ENCODE measurements at regions not wholly inside any gene's neighbourhood (a gene's known extent, or its start where the extent isn't known, plus 50 kb on each side); places are given as distances from the start of the nearest gene placed in this dataset.
"Not testable (repeated sequence)": the region's sequence is repeated elsewhere in the genome, so short reads cannot be mapped to it uniquely, and the experiment has no call there.

DNA sequence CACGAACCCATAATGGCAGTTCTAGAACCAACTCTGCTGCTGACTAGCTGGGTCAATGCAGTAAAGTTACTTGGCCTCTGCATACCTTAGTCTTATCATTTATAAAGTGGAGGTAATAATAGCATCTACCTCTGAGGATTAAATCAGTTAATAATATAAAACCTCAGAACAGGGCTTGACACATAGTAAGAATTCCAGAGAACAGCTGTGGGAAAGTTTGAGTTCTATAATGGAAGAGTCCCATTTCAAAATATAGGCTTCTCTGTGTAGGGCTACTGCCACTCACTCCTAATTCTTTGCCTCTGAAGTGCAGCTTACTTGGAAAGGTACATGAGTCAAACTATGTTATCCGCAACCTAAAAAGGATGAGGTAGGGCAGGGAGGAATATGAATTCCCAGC is 269.2 kb upstream of the PRKD1 start:
- in situ Hi-C loops (cut with HindIII; ENCODE audit: low pct_ligation_motif_present, low pct_unique_long_range_greater_than_20kb, low sequenced_read_pairs): no loop called here
- DNase-seq: no peak

DNA sequence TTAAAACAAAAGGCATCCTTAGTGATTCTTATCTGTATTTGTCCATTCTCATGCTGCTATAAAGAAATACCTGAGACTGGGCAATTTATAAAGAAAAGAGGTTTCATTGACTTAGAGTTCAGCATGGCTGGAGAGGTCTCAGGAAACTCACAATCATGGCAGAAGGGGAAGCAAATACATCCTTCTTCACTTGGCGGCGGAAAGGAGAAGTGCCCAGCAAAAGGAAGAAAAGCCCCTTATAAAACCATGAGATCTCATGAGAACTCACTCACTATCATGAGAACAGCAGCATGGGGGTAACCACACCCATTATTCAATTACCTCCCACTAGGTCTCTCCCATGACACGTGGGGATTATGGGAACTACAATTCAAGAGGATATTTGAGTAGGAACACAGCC is 271.1 kb upstream of the PRKD1 start:
- DNase-seq; in situ Hi-C loops (cut with HindIII; ENCODE audit: low pct_ligation_motif_present, low pct_unique_long_range_greater_than_20kb, low sequenced_read_pairs): not testable (repeated sequence)

DNA sequence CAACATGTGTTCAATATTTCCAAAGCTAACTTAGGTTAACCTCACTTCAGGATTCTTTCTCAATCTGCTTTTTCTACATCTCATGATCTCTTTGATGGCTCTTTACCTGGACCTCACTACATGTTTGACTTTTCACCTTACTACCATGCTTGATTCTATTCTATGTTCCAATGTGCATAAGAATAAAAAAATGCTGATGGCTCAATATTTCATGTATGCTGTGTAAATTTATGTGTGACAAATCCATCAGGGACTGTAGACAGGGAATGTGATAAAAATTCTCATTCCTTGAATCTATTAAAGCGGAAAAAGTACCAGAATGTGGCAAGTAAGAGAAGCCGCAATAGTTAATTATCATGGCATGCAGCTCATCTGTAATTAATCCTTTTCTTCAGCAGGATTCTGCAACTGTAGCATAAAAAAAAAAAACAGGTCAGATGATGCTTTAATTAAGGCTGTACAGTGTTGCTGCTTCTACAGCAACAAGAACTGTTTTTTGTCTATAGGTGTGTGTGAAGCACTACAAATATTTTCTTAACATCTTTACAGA is 276.9 kb upstream of the PRKD1 start:
- no peak for DNase-seq
- in situ Hi-C loops (cut with HindIII; ENCODE audit: low pct_ligation_motif_present, low pct_unique_long_range_greater_than_20kb, low sequenced_read_pairs): no loop called here

DNA sequence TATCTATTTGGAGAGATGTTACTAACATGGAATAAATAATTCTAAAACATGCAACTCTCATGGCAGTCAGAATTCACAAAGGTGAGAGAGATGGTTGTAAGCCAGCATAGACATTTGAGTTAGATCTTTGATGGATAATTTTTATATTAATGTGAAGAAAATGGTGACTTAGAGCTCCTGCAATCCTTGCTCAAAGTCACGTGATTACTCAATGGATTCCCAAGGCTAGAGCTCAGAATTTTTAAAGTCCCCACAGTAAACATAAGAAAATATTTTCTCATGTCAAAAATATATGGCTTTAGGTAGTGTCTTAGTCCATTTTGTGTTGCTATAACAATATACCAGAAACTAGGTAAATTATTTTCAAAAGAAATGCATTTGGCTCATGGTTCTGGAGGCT is 281.5 kb upstream of the PRKD1 start:
- no peak for DNase-seq
- in situ Hi-C loops (cut with HindIII; ENCODE audit: low pct_ligation_motif_present, low pct_unique_long_range_greater_than_20kb, low sequenced_read_pairs): no loop called here

DNA sequence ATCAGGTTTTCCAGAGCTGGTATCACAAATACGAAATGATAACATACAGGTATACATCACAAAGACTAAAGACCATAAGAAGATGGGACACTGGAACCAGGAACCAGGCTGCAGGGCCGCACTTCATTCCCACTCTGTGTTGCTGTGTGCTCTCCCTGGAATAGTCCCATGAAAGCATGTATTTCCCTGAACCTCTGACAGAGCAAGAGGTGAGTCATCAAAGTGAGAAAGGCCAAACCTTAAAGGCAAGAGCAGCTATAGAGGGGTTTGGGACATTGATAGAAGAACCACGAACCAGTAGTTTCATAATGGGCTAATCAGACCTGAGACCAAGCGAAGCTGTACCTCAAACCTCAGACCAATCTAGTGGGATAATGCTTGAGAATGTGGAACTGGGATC is 283.0 kb upstream of the PRKD1 start:
- no peak for DNase-seq
- in situ Hi-C loops (cut with HindIII; ENCODE audit: low pct_ligation_motif_present, low pct_unique_long_range_greater_than_20kb, low sequenced_read_pairs): no loop called here

DNA sequence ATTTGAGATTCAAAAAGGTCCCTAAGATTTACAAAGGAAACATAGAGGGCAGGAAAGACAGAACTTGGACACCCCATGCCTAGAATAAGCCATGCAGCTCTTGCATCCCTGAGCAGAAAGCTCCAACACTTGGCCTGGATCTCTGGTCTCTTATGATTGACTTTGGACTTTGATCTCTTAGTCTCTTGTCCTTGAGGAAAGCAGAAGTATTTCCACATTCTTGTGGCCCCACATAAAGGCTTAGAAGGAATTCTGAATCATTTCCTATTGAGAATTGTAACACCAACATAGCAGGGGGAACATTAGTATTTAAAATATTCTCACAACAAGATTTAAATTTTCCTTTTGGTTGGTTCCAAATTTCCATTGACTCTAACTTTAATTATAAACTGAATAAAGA is 283.7 kb upstream of the PRKD1 start:
- no peak for DNase-seq
- in situ Hi-C loops (cut with HindIII; ENCODE audit: low pct_ligation_motif_present, low pct_unique_long_range_greater_than_20kb, low sequenced_read_pairs): no loop called here

DNA sequence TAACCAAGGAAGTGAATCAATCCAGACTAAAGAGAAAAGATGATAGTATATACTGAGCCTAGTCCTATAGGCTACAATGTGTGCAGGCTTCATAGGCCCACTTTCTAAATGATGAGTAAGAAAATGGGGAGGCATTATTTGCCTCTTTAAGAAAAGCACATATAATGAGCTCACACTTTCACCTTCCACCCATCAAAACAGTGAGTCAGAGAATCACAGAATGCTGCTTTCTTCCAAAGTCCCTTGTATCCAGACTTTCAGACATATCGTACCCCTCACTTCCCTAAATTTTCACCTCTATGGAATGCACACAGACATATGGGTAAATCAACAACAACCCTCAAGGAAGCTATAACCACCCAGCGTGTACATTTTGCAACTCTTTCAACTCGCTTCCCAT is 286.4 kb upstream of the PRKD1 start:
- in situ Hi-C loops (cut with HindIII; ENCODE audit: low pct_ligation_motif_present, low pct_unique_long_range_greater_than_20kb, low sequenced_read_pairs): no loop called here
- no peak for DNase-seq

DNA sequence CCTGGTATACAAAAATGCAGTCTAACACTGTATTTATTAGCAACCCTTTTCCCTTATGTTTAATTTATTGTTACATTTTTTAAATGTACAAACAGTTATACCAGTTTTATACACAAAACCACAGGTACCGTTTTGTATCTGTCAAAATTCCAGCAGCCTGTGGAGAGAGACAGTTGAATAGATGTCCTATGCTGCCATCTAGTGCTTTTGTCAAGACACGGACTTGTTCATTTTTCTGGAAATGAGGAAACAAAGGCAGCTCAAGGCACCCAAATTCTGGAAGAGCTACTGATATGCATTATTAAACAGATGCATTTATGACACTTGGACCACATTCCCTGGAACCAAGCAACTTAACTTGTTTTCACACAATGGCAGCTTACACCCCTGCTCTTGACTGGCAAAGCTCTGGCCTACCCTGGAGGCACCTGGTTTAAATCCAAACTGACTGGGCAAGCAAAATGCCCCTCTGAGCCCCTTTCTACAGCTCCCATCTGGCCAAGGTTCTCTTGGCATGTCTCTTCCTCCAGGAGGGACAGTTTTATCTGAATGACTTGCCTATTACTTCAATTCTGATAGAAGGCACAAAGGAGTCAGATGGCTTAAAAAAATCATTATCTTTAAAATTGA is 286.9 kb upstream of the PRKD1 start:
- peak; percentile 55 for DNase-seq
- in situ Hi-C loops (cut with HindIII; ENCODE audit: low pct_ligation_motif_present, low pct_unique_long_range_greater_than_20kb, low sequenced_read_pairs): no loop called here

DNA sequence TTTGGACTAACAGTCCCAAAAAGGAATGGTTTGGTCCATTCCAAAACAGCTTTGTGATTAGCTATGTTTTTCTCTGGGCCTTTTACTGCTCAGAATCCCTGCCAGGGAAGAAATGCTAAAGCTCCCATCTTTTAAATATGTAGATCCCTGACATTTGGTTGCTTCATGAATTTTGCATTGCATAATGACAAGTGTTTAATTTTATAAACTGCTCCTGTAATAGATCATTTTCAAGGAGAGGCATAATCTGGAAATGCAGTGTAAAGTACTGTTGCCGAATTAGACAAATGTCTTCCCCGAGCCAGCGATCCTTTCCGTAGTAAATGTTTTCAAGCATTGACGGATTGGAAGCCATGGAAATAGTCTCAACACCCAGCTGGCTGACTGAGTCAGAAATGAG is 291.3 kb upstream of the PRKD1 start:
- no peak for DNase-seq

DNA sequence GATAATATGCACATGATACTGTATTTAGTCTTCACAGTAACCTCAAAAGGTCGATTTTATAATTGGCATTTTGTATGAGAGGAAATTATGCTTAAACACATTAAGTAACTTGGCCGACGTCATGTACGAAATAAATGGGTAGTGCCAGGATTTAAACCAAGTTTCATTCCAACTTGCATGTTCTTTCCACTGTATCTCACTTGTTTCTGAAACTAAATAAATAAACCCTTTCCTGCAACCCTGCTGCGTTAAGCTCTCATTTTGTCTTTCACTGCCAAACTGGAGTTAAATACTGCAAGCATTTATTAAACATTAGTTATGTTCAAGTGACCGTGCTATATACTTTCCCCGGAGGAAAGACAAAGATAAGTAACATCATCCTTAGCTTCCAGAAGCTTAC is 293.9 kb upstream of the PRKD1 start:
- DNase-seq: no peak
- in situ Hi-C loops (cut with HindIII; ENCODE audit: low pct_ligation_motif_present, low pct_unique_long_range_greater_than_20kb, low sequenced_read_pairs): no loop called here

More for the DNA sequence above, 291.3 kb upstream of the PRKD1 start:
- in situ Hi-C loops (cut with HindIII; ENCODE audit: low pct_ligation_motif_present, low pct_unique_long_range_greater_than_20kb, low sequenced_read_pairs): no loop called here

DNA sequence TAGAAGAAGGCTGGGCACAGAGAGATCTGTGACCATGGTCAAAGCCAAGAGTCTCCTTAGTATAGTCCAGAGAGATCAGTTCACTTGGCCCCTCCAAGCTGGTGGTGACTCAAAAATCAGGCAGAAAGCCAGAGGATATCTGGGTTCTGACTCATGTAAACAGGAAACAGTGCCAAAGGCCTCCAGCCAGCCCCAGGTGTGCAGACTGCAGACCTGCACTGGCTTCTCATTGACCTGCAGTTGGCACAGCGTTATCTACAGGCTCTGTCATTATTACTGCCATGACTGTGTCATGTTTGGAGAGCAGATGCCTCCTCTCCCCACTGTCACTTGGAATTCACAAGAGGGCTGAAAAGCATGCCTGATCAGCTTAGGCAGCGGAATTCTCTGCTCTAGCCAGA is 295.7 kb upstream of the PRKD1 start:
- DNase-seq: peak; percentile 87
- in situ Hi-C loops (cut with HindIII; ENCODE audit: low pct_ligation_motif_present, low pct_unique_long_range_greater_than_20kb, low sequenced_read_pairs): no loop called here

DNA sequence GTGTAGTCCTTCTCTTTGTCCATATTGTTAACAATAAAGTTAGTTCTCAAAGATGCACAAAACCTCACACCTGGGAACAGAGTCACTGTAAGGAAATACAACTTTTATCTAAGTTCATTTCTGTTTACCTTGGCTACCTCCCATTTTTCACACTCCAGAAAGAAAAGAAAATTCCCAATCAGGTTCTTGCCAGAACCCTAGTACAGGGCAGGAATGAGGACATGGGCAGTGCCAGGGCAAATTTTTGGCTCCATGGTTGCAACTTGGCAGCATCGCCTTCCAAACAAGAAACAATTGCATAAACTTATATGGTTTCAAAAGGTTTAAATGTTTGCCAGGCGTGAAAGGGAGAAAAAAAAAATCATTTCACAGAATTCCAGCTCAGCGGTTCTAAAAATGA is 296.3 kb upstream of the PRKD1 start:
- no peak for DNase-seq
- in situ Hi-C loops (cut with HindIII; ENCODE audit: low pct_ligation_motif_present, low pct_unique_long_range_greater_than_20kb, low sequenced_read_pairs): no loop called here

DNA sequence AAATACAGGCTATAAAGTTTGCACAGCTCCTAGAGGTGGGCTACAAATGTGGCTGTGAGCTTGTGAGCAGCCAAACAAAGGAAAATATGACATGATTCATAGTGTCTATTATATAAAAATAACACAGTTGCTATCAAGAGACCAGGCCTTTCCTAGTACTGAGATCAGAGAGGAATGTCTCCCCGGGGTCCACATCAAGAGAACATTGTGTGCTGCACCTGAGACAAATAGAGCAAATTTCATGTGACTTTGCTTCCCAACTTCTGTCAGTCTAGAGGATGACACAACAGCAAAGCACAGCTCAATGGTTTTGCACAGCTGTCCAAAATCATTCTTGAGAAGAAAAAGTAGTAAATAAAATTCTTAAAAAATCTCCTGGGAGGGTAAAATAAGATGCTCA is 297.5 kb upstream of the PRKD1 start:
- in situ Hi-C loops (cut with HindIII; ENCODE audit: low pct_ligation_motif_present, low pct_unique_long_range_greater_than_20kb, low sequenced_read_pairs): no loop called here
- DNase-seq: no peak

DNA sequence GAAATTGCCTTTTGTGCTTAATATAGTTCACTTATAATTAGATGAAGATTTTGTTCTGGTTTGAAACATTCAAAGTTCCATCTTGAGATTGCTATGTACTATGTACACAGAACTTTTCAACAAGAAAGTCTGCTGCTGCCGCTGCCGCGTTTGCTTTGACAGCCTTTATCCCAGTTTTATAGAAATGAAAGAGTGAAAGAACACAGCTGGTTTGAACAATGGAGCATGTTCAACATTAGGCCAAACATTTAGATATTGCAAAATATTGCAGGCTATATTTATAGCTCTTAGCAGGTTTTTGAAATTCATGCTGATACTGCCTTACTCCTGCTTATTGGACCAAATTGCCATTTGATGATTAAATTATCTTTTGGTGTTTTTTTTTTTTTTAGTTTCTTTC is 299.8 kb upstream of the PRKD1 start:
- DNase-seq: no peak
- in situ Hi-C loops (cut with HindIII; ENCODE audit: low pct_ligation_motif_present, low pct_unique_long_range_greater_than_20kb, low sequenced_read_pairs): no loop called here

DNA sequence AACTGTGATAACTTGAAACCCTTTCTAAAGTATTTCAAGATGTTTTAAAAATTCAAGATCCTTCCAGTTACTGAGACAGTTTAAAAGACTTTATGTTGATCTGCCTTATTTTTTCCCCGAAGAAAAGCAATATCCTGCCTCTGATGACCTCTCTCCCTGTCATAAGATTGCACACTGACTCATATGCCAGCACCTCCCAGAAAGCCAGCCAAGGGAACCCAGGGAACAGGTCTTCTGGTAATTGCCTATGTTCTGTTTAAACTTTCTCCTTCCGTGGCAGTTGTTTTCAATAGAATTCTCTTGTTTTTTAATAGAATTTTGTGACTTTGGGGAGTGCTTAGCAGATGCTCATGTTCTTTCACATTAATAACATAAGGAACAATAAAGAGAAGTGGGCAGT is 300.2 kb upstream of the PRKD1 start:
- in situ Hi-C loops (cut with HindIII; ENCODE audit: low pct_ligation_motif_present, low pct_unique_long_range_greater_than_20kb, low sequenced_read_pairs): no loop called here

DNA sequence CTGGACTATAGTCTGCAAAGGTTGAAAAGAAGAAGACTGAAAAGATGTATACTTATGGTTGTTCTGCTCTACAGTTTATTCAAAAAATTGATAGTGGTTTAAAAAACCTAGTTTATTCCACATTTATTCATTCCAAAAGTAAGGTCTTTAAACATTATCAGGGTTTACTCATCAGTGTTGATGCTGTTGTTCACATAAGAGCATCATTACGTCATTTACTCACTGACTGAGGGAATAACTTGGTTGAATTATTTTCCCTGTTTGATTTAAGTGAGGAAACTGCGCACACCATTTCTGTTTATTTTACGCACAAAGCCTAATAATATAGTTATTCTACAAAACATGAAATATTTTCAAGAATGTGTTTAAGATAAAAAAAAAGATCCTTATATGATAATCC is 303.1 kb upstream of the PRKD1 start:
- DNase-seq: no peak
- in situ Hi-C loops (cut with HindIII; ENCODE audit: low pct_ligation_motif_present, low pct_unique_long_range_greater_than_20kb, low sequenced_read_pairs): no loop called here

More for the DNA sequence above, 300.2 kb upstream of the PRKD1 start:
- DNase-seq: peak; percentile 62

DNA sequence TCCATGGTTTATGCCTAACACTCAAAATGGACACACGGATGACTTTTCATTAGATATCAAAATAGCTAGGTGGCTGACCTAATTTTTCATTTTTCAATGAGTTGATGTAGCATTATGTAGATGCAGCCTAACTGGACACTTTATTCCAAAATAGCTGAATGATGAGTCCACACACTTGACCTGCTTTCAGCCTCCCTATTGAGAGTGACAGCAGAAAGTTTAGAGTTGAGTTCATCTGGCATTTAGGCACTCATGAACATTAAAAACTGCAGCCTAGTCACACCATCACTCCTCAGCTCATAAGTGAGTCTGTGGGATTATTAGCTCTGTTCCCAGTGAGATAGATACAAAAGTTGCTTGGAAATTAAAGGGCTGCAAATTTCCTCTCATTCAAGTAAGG is 307.3 kb upstream of the PRKD1 start:
- DNase-seq: no peak
- in situ Hi-C loops (cut with HindIII; ENCODE audit: low pct_ligation_motif_present, low pct_unique_long_range_greater_than_20kb, low sequenced_read_pairs): no loop called here

DNA sequence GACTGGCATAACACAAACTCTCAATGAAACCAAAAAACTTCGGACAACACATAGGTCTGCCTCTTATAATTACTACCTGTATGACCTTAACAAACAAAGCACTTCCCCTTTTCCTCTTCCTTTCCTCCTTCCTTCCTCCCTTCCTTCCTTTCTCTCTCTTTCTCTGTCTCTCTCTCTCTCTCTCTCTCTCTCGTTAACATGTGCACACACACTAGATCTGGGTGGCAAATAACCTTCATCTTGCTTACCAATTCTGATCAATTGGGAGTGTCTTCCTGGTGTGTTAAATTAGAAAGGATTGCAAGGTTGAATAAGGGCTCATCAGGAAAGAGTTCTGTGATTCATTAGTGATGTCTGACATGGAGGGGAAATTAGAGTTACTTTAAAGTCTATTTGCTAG is 307.8 kb upstream of the PRKD1 start:
- no peak for DNase-seq
- in situ Hi-C loops (cut with HindIII; ENCODE audit: low pct_ligation_motif_present, low pct_unique_long_range_greater_than_20kb, low sequenced_read_pairs): no loop called here

DNA sequence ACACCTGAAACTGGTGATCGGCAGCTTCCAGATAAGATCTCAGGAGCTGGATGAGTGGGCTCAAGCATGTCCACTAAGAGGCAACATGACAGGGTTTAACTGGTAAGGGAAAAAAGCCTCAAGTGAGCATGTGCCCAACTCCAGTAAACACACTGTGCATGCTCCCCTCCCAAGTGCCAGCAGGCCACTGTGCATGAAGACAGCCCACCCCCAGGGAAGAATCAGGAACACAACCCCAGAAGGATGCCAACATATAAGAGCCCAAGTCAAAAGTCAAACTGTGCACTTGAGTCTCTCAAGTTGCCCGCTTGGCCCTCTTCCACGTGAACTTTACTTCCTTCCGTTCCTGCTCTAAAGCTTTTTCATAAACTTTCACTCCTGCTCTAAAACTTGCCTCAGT is 311.3 kb upstream of the PRKD1 start:
- in situ Hi-C loops (cut with HindIII; ENCODE audit: low pct_ligation_motif_present, low pct_unique_long_range_greater_than_20kb, low sequenced_read_pairs): no loop called here

DNA sequence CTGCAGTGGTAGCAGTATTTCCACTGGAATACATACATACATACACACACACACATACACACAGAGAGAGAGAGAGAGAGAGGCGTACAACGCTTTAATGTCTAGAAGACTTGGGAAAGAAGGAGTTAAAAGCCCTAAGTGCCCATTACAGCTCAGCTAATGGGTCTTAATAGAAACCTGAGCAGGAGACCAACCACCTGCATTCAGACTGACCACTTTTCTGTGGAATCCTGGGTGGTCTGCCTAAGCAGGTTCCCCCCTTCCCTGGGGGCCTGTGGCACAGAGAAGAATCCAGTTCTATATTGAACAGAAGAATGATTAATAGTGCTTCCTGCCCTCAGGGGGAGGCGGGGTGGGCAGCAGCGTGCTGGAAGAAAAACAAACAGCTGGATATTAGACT is 312.4 kb upstream of the PRKD1 start:
- DNase-seq: no peak
- in situ Hi-C loops (cut with HindIII; ENCODE audit: low pct_ligation_motif_present, low pct_unique_long_range_greater_than_20kb, low sequenced_read_pairs): no loop called here

More for the DNA sequence above, 311.3 kb upstream of the PRKD1 start:
- no peak for DNase-seq

DNA sequence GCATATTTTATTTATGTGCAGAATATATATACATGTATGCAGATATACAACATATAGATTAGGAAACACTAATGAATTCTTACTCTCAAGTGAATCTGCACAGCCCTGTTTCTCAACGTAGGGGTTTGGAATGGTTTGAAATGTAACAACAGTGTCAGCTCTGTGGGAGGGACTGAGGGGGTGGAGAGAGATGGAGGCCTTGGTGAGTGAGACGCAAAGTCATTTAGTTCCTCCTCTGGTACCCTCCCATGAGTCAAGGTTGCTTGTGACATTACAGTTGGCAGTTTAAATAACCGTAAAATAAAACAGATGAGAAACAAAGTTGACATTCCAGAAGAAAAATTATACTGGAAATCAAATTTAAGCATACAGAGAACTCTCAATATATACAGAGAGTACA is 313.0 kb upstream of the PRKD1 start:
- no peak for DNase-seq
- in situ Hi-C loops (cut with HindIII; ENCODE audit: low pct_ligation_motif_present, low pct_unique_long_range_greater_than_20kb, low sequenced_read_pairs): no loop called here
